ENCODE measurements at regions not wholly inside any gene's neighbourhood (a gene's known extent, or its start where the extent isn't known, plus 50 kb on each side); places are given as distances from the start of the nearest gene placed in this dataset.
A peak's percentile ranks its signal among the peaks of the same experiment; 100 is the strongest.

DNA sequence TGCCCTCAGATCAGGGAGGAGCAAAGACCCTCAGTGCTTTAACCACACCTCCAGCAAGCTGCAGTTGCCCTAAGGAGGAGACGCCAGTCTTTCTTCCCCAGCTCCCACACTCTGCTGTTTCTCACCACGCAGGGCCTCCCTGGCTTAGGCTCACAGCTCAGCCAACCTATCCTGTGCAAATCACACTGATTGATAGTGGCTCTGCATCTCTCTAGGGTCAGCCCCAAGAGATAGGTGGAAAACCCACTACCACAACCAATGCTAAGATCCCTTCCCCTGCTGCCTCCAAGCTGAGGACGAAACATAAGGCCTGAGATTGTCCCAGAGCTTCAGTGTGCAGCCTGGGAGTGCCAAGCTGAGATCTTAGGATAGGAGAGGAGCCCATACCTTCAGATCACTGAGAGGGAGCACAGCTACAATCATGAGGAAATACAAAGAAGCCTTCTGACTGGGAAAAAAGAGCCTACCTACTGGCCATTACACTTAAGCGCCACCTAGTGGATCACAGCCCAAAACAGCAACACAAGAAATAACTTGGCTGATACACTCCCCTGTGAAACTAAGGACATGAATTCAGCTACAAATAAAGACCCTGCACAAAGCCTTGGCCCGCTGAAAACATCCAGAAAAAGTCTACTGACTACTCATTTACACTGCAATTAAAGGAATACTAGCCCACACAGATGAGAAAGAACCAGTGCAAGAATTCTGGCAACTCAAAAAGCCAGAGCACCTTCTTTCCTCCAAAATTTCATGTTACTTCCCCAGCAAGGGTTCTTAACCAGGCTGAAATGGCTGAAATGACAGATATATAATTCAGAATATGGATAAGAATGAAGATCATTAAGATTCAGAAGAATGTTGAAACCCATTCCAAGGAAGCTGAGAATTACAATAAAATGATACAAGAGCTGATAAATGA is 271.5 kb upstream of the DCBLD2 start:
- peak; percentile 18 for DNase-seq

DNA sequence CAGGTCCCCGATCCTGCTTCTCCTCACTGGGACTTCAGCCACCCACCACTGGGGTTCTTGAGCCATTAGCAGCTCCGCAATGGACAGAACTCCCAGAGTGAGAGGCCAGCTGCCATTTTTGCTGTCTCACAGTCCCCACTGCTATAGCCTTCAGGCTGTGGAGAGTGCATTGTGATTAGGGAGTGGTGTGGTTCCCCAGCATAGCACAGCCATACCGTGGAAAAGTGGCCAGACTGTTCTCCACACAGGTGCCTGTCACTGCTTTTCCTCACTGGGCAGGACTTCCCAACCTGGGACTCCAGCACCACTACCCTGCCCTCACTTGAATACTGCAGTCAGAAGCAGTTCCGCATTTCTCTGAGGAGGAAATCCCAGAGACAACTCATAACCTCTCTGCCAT is 270.3 kb upstream of the DCBLD2 start:
- DNase-seq: no peak

DNA sequence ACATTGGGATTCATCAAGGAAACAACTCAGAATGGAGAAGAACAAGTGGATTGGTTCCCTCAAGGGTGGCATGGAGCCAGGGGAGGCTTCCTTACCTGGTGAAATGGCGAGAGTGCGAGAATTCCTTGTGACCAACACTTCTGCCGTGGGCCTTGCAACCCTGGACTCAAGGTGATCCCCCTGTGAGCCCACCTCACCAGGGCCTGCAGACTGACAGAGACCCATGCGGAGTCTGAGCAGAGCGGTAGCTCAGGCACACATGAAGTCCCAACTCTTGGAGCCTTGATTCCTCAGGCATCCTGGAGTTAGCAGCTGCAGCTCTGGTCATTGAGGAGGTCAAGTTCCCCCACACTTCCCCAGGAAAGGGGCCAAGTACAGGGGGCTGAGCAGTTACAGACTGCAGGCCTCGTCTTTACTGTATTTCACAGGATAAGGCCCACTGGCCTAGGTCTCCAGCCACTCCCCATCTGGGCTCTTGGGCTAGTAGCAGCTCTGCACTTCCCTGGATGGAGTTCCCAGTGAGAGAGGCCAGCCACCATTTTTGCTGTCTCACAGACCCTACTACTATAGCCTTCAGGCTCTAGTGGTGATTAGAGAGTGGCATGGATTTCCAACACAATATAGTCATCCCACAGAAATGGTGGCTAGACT is 269.5 kb upstream of the DCBLD2 start:
- DNase-seq: no peak

DNA sequence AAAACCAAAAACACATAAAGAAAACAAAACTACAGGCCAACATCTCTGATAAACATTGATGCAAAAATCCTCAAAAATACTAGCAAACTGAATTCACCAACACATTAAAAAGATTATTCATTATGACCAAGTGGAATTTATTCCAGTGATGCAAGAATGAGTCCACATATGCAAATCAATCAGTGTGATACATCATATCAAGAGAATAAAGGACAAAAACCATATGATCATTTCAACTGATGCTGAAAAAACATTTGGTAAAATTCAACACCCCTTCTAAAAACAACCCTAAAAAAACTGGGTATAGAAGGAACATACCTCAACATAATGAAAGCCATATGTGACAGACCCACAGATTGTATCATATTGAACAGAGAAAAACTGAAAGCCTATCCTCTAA is 265.6 kb upstream of the DCBLD2 start:
- DNase-seq: no peak

DNA sequence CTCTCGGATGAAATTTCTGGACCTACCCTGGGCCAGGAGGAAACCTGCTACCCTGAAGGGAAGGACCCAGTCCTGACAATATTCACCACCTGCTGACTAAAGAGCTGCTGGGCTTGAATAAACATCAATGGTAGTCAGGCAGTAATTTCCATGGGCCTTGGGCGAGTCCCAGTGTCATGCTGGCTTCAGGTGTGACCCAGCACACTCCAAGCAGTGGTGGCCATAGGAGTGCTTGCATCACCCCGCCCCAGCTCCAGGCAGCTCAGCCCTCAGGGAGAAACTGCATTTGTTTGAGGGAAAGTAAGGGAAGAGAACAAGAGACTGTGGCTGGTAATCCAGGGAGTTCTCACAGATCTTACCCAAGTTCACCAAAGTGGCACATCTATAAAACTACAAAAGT is 261.8 kb upstream of the DCBLD2 start:
- DNase-seq: no peak

DNA sequence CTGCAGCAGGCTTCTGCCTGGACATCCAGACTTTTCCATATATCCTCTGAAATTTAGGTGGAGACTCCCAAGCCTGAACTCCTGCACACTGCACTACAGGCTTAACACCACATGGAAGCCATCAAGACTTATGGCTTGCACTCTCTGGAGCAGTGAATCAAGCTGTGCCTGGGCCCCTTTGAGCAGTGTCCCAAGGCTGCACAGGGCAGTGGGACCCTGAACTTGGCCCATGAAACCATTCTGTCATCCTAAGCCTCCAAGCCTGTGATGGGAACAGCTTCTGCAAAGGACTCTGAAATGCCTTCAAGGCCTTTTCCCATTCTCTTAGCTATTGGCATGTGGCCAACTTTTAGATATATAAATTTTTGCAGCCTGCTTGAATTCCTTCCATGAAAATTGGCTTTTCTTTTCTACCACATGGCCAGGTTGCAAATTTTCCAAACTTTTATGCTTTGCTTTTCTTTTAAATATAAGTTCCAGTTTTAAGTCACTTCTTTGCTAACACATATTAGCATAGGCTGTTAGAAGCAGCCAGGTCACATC is 257.8 kb upstream of the DCBLD2 start:
- no peak for DNase-seq

DNA sequence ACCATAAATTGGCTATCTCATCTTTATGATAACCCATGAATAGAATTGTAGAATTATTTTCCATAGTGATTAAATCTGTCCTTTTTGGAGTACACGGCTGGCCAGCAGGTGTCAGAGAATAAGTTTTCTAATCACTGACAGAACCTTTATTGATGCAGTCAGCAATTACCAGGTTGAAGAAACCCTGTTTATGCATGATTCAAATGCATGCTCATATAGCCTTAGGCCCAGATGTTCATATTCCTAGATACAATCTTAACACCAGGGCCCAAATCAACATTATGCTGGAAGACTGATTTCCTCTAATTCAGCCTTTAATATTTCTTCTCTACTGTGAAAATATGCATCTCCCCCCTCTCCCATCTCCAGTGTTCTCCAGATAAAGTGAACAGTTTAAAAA is 243.5 kb upstream of the DCBLD2 start:
- DNase-seq: no peak

DNA sequence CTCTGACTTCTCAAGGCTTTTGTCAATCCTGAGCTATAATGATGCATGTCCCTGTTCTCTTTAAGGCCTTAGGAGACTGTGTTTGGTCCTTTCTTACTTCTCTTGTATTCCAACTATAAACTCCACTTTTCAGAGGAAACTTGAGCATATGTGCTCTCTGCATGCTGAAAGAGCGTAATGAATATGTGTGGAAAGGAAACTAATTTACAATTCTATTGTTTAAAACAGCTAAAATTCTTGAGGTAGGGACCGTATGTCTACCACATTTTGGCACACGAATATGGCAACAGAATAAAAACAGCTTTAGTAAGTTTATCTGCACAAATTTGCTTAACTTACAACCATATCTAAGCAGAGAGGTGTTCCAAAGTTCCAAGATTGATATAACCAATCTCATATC is 242.0 kb upstream of the DCBLD2 start:
- no peak for DNase-seq

DNA sequence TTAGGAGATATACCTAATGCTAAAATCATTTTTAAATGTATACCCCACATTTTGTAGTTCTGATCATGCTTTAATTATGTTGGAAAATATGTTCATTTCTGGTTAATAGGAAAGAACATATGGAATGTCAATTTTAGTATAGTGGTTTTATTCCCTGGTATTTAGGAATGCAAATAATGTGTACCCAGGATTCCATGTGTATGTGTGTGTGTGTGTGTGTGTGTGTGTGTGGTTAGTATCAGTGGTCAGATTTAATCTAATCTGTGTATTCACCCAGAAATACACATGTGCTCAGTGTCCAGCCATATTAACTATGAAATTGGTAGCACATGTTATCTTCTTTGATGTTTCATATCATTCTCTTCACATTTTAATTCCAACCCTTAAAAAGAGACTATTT is 233.5 kb upstream of the DCBLD2 start:
- no peak for DNase-seq

DNA sequence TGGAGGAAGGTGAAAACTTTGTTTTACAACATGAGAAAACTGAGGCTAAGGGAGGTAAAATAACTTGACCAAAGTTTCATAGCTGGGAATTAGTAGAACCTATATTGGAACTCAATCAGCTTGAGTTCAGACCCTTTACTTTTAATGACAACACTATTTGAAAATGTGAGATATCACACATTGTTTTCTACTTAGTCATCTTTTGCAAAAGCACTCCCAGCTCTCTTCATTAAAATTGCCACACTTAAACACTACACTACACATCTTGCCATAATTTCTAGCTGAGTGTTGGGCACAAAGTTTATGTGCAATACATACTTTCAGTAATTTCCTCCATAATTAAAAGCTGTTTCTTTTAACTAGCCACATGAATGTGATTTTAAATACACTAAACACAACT is 230.4 kb upstream of the DCBLD2 start:
- DNase-seq: no peak

DNA sequence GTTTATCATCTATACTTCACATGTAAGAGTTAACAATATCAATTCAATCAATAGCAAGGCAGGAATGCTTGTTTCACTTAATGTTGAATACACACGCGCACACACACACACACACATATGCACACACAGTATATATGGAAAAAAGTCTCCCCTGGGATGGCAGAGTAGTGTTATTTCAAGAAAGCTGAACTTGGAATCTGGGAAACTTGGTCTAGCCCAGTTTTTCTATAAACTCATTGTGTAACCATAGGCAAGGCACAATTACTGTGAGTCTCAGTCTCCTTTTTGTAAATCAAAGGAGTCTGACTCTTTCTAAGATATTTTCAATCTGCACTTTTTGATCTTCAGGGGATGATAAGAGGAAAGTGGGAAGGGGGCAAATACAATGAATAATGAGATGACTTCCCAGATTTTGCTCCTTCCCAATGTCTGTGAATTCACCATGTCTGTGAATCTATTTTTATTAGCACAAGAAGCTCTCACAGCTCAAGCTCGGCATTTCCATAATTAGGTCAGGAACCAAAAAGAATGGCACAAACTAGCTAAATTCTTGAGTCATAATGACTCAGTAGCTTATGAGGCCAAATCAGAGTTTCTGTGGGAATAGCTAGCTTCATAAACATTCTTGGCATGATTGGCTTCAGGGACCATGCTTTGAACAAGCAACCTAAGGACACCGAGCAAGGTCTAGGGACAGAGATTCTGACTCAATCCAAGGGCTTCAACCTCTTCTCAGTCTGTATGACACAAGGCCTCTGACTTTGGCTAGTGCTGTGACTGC is 227.4 kb upstream of the DCBLD2 start:
- DNase-seq: peak; percentile 41

DNA sequence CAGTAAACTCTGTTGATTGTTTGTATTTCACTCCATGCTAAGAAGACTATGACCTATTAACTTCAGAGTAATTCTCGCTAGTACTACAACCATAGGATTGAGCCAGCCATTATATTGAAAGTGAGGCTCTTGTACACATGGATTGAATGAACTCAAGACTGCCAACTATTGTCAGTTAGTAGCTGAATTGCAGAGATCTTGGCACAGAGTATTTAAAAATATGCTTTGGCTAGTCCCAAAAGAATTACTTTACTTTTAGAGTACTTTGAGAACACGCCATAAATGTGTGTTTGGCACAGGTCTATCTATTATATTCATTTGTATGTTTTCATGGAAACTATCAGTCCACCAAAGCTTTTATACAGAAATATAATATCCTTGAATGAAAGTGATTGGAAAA is 226.7 kb upstream of the DCBLD2 start:
- no peak for DNase-seq

DNA sequence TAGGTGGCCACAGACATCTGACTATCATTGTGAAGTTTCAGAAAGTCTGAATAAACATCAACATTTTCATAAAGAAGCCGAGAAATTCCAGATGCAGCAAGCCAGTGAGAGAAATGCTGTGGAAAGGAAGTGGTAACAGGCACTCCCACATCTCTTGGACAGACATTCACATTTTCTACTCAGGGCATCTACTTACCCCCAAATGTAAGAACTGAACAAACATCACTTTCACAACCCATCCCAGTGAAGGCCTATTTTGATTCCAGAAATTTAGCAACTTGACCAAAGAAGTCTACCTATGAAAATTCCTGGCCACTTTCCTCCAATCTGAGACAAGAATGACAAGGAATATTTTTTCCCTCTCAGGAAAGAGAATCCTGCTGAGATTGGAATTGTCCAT is 224.8 kb upstream of the DCBLD2 start:
- DNase-seq: no peak

DNA sequence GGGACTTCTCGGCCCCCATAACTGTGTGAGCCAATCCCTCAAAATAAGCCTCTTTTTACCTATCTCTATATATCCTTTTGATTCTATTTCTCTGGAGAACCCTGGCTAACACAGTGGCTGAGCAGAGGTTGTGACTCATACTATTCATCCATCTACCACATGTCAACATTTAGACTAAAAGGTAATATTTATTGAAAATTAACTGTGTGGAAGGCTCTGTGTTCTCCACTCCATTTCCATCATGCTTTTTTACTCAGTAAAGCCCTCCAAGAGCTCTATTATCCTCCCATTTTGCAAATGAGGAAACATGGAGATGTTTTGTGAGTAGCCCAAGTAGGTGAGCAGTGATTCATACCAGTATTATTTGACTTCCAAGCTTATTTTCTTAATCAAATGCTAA is 217.9 kb upstream of the DCBLD2 start:
- DNase-seq: no peak

DNA sequence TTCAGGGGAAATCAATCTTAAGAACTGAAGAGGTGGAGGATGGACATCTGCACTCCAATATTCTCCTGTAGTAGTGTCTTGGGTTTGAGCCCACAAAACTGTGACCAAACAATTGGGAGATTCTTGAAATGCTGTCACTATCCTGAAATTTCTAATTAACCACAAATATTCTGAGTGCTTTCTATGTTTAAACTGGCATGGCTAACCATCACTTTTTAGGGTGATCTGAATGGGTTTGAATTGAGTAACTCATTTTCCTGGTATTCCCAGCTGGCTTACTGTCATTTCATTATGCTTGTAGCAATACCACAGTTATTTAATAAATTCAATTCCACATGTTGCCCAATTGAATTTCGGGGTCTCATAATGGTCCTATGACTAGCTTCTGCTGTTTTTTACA is 216.9 kb upstream of the DCBLD2 start:
- no peak for DNase-seq

DNA sequence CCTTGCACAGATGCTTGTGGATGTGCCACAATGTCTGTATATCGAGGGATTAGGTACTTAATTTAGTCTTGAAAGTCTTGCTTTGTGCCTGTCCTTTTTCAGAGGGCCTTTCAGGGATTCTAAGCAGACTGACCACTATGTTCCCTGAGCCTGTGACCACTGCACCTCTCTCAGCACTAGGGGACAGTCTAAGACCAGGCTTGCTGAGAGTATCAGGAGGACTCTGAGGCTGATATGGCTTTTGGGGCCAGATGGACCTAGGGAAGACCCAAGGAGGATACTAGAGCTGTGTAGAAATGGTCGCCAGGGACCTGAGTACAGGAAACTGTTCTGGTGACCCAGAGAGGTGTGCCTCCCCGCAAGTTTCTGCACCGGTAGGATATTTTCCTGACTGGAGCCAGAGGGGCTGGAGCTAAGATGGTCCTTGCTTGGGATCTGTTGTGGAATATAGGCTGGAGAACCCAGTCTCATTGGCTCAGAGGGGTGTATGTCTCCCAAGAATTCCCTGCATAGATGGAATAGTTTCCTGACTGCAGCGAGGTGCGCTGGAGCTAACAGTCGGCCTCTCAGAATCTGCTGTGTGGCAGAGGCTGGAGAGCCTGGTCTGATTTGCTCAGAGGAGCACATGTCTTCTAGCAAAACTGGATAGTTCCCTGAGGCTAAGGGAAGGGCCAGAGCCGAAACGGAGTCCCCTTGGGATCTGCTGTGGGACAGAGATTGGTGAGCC is 213.2 kb upstream of the DCBLD2 start:
- DNase-seq: no peak

DNA sequence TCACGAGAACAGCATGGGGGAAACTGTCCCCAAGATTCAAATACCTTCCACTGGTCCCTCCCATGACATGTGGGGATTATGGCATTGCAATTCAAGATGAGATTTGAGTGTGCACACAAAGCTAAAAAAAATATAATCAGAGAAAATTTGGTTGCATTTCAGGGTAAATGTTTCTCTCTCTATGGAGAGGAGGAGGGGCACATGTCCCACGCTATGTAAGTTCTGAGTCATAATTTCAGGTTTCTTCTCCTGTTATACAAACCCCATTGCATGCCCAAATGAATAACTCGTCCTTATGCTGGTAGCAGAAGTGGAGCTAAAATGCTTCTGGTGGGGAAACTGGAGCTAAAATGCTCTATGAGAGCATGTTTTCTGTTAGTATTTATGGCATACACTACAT is 209.7 kb upstream of the DCBLD2 start:
- DNase-seq: no peak

DNA sequence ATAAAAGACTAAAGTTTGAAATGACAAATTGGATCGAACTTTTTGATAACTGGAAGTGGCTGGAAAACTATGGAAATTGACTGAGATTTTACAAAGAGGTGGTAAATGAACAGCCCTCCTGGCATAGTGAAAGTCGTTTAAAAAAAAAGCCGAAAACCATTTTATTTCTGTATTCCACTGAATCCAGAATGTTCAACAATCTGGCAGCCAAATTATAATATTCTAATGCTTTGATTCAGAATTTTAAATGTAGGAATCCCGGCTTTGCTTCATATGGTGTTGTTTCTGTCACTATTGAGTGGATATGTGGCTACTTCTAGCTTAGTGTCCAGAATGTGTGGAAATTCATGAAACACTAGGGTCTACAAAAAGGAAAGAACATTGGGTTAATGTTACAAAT is 208.9 kb upstream of the DCBLD2 start:
- no peak for DNase-seq

DNA sequence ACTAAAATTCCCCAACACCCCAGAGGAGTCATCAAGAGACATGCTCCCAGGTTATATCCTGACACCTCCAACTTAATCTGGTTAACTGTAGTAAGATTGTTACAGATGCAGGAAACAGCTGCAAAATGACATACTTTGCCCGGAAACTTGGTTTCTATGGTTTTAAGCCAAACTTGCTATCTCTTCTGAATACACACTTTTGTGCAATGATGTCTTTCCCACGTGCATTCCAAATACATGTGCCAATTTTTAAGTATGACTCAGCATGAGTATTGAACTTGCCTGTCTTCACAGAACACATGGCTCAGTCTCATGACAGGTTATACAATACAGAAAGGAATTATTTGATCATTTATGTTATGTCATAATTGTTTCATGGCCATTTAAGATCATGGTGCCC is 207.0 kb upstream of the DCBLD2 start:
- DNase-seq: no peak

DNA sequence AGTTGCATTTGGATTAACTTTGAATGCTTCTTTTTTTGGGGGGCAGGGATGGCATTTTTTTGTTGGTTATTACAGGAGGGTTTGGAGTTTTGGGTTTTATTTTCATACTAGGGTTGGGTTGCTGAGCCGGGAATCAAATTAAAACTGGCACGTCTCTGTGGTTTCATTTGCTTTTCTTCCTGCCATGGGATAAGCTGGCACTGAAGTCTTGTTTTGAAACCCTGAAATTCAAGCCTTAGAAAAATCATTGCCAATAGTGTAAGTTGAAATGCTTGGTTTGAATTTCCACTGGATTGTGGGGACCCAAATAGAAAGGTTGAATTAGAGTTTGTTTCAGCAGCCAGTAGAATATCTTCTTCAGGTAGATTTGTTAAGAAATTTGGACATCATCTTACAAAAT is 193.1 kb upstream of the DCBLD2 start:
- DNase-seq: no peak

DNA sequence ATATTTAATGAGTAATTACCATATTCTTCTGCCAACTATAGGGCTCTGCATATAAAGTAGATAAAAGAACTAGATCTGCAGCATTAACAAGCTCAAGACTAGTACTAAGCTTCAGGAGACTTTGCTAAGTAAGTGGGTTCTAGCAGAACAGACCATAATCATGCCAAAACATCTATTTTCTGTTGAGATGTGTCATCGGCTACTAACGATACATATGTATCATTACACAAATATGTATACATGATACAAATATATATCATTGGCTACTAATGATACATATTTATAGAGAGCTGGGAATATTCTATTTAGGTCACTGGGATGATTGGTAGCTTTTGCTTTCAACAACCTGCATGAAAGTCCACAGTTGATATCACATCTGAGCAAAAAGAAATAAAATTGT is 185.8 kb upstream of the DCBLD2 start:
- DNase-seq: no peak

DNA sequence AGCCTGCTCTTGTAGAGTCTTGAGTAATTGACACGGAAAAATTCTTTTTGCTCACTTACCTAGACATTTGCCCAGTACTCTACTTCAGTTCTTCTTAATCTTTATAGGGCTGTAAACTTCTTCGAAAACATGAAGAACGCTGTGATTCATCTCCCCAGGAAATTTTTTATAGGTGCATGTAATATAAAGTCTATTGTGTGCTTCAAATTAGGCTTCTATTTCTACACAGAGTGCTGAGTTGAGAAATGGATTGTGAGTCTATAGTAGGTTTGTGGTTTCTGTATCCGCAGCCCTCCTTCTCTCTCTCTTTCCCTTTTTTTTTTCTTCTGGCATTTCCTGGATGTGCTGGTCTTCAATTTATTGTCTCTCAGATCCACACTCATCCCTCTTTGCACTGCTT is 183.3 kb upstream of the DCBLD2 start:
- peak; percentile 30 for DNase-seq

DNA sequence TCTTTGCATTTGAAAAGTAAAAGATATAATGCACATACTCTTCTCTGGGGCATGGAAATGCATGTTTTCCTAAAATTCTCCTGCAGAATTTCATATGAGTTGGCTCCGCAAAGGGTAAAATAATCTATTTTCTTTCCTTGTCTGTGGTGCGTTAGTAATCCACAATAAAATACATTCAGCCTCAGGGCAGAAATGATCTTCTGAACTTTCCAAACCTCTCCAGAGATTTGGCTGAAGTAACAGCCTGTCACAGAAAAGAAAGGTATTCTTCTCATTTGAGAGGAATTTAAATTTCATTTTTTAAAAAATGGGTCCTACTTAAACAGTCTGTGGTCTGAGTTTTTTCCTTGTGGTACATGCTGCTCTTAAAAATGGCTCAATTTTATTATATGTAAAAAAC is 182.7 kb upstream of the DCBLD2 start:
- DNase-seq: no peak

Data from T1000 (cell line).